PC-9 (cell line): ENCODE measurements at regions not wholly inside any gene's neighbourhood (a gene's known extent, or its start where the extent isn't known, plus 50 kb on each side); places are given as distances from the start of the nearest gene placed in this dataset.

ENCODE experiments used
- BruUV-seq: library from RNA; stranded (reverse); fragments of 400-500 nt; replicated peaks from 2 replicates; lab custom pipeline; 2021; lab: Mats Ljungman, UMichigan
- CTCF ChIA-PET: fragments of 300-600 bp; sonication (Branson Sonifier 250); formaldehyde crosslinking; loops from one replicate; lab custom pipeline; 2022; ENCODE audit warnings: antibody characterized with exemption; lab: Charles Lee
- POLR2A ChIA-PET: fragments of 300-600 bp; sonication (Branson Sonifier 250); formaldehyde crosslinking; loops from one replicate; lab custom pipeline; 2022; ENCODE audit warnings: antibody characterized with exemption; ENCODE audit not compliant: unreplicated experiment; lab: Charles Lee
- DNase-seq, 2 experiments: peaks; one replicate each; pipeline versions ENCODE4 v3.0.0 to v3.0.0-alpha.2; 2015 to 2022; ENCODE audit warnings: mixed read lengths in 1 of 2
- H2AFZ ChIP-seq: fragments of 200-600 bp; sonication (generic); 2 replicates; pipeline ENCODE4 v1.8.1; 2017; ENCODE audit warnings: antibody characterized with exemption
- H3F3A ChIP-seq: fragments of 200-600 bp; sonication (generic); 2 replicates; pipeline ENCODE4 v1.8.1; 2017; ENCODE audit warnings: antibody characterized with exemption, mild to moderate bottlenecking, low read depth; ENCODE audit not compliant: insufficient read depth
- H3K27ac ChIP-seq: fragments of 200-600 bp; sonication (generic); 2 replicates; pipeline ENCODE4 v1.6.1; 2016; ENCODE audit warnings: mixed run types
- H3K27me3 ChIP-seq: fragments of 200-600 bp; sonication (generic); 2 replicates; pipeline ENCODE4 v1.6.1; 2016; ENCODE audit warnings: low read depth, mixed run types; ENCODE audit not compliant: insufficient read depth
- H3K36me3 ChIP-seq: fragments of 200-600 bp; sonication (generic); 2 replicates; pipeline ENCODE4 v1.6.1; 2016; ENCODE audit warnings: low read depth, mixed run types
- H3K4me1 ChIP-seq: fragments of 200-600 bp; sonication (generic); replicated peaks from 2 replicates; pipeline ENCODE4 v1.6.1; 2016; ENCODE audit warnings: mixed run types; ENCODE audit not compliant: insufficient read depth
- H3K4me2 ChIP-seq: fragments of 200-600 bp; sonication (generic); 2 replicates; pipeline ENCODE4 v1.6.1; 2017; ENCODE audit warnings: mixed run types
- H3K4me3 ChIP-seq: fragments of 200-600 bp; sonication (generic); 2 replicates; pipeline ENCODE4 v1.6.1; 2016; ENCODE audit warnings: mixed run types
- H3K79me2 ChIP-seq: fragments of 200-600 bp; sonication (generic); 2 replicates; pipeline ENCODE4 v1.6.1; 2017; ENCODE audit warnings: low read depth, mixed run types
- H3K9me2 ChIP-seq: fragments of 200-600 bp; sonication (generic); 2 replicates; pipeline ENCODE4 v1.8.1; 2017; ENCODE audit warnings: mild to moderate bottlenecking; ENCODE audit not compliant: insufficient read depth
- H3K9me3 ChIP-seq: fragments of 200-600 bp; sonication (generic); 2 replicates; pipeline ENCODE4 v1.8.1; 2016; ENCODE audit warnings: low read depth; ENCODE audit not compliant: insufficient read depth
- H4K20me1 ChIP-seq: fragments of 200-600 bp; sonication (generic); 2 replicates; pipeline ENCODE4 v1.8.1; 2017; ENCODE audit not compliant: insufficient read depth
- CTCF ChIP-seq: fragments of 200-600 bp; sonication (generic); conservative IDR thresholded peaks from 2 replicates; pipeline ENCODE4 v1.6.1; 2017; ENCODE audit warnings: mixed run types, antibody characterized with exemption, mild to moderate bottlenecking, moderate library complexity
- EZH2 ChIP-seq: fragments of 200-600 bp; sonication (generic); IDR thresholded peaks from 2 replicates; pipeline ENCODE4 v1.8.0; 2017; ENCODE audit warnings: antibody characterized with exemption, low read depth
- intact Hi-C: fragments of 100-400 bp; cut with micrococcal nuclease; formaldehyde crosslinking; loops from one replicate; pipeline ENCODE4 v1.10.0; 2022; ENCODE audit not compliant: unreplicated experiment

DNA sequence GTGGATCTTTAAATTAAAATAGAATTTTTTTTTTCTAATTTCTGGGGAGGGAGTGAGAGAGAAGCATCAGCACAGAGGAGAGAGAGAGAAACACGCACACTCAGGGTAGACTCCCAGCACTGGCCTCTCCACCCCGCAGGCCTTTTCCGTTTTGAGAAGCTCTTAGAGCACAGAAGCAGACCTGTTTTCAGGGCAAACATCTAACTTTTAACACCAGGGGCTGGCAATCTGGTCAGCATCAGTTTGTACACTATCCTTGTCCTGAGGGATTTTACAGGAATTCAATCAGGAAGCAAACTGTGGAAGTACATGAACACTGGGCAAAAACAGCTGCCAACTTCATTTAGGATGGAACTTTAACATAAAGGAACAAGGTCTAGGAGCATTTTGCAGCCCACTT lies 117.9 kb upstream of the ESRRG start:
- no peak overlapping the region for H2AFZ ChIP-seq
- TF ChIP-seq CTCF (no peak), EZH2 (no peak)
- intact Hi-C loops: no loop called here
- H3K4me2 ChIP-seq: no peak overlapping the region
- no peaks in the 10 kb centered on the region for H3K27me3 ChIP-seq
- CTCF ChIA-PET: no interaction called here
- no peaks in the 10 kb centered on the region for H3K4me1 ChIP-seq
- H3K9me3 ChIP-seq: no peaks in the 10 kb centered on the region; the same call in 1 of the 2 replicates
- no TSS peak for BruUV-seq
- no peak overlapping the region for H3K4me3 ChIP-seq
- no peaks in the 10 kb centered on the region for H3K9me2 ChIP-seq
- H4K20me1 ChIP-seq: no peaks in the 10 kb centered on the region
- no peaks in the 10 kb centered on the region for H3K36me3 ChIP-seq
- H3K27ac ChIP-seq: no peak overlapping the region
- POLR2A ChIA-PET: interaction anchor here (0.6 kb wide), 1 partner anchor 1312 kb away, joined by 3 read pairs; no protein-coding TSS in a partner anchor
- no peak for DNase-seq
- H3F3A ChIP-seq: no peaks in the 10 kb centered on the region
- H3K79me2 ChIP-seq: no peaks in the 10 kb centered on the region

- intact Hi-C loops: no loop called here
- CTCF ChIA-PET: no interaction called here
- no TSS peak for BruUV-seq
These were observed 113.1 kb upstream of the ESRRG start for GRCh38 chr1:216836316-216836715.

GRCh38 chr1:216833509-216833908 lies 110.3 kb upstream of the ESRRG start:
- CTCF ChIA-PET: no interaction called here
- TF ChIP-seq CTCF: no peak
- intact Hi-C loops: no loop called here

More at GRCh38 chr1:216836316-216836715, 113.1 kb upstream of the ESRRG start:
- no peaks in the 10 kb centered on the region for H3K4me1 ChIP-seq
- H3K79me2 ChIP-seq: no peaks in the 10 kb centered on the region
- no peaks in the 10 kb centered on the region for H3K36me3 ChIP-seq
- POLR2A ChIA-PET: no interaction called here
- H3K9me3 ChIP-seq: no peaks in the 10 kb centered on the region
- no peaks in the 10 kb centered on the region for H4K20me1 ChIP-seq
- no peaks in the 10 kb centered on the region for H3K27me3 ChIP-seq
- TF ChIP-seq EZH2 (no peak), CTCF (no peak)
- no peak for DNase-seq
- H3F3A ChIP-seq: no peaks in the 10 kb centered on the region
- no peak overlapping the region for H3K4me3 ChIP-seq
- no peak overlapping the region for H3K27ac ChIP-seq
- no peak overlapping the region for H2AFZ ChIP-seq
- no peaks in the 10 kb centered on the region for H3K9me2 ChIP-seq
- H3K4me2 ChIP-seq: no peak overlapping the region

More at GRCh38 chr1:216833509-216833908, 110.3 kb upstream of the ESRRG start:
- Histone ChIP-seq H3K4me2 (no peak overlapping the region), H3F3A (no peaks in the 10 kb centered on the region), H4K20me1 (no peaks in the 10 kb centered on the region), H3K27ac (no peak overlapping the region), H3K79me2 (no peaks in the 10 kb centered on the region), H3K27me3 (no peaks in the 10 kb centered on the region), H3K36me3 (no peaks in the 10 kb centered on the region), H3K4me3 (no peak overlapping the region), H3K4me1 (no peaks in the 10 kb centered on the region), H2AFZ (no peak overlapping the region), H3K9me3 (no peaks in the 10 kb centered on the region), H3K9me2 (no peaks in the 10 kb centered on the region)
- POLR2A ChIA-PET: no interaction called here
- BruUV-seq: no TSS peak
- no peak for DNase-seq
